GM21619 (cell line): ENCODE measurements at regions not wholly inside any gene's neighbourhood (a gene's known extent, or its start where the extent isn't known, plus 50 kb on each side); places are given as distances from the start of the nearest gene placed in this dataset.

Experiments used
- ATAC-seq: cut with Tn5 transposase; IDR thresholded peaks from one replicate; pipeline ENCODE4 v1.9.1; 2021; ENCODE audit not compliant: unreplicated experiment

DNA sequence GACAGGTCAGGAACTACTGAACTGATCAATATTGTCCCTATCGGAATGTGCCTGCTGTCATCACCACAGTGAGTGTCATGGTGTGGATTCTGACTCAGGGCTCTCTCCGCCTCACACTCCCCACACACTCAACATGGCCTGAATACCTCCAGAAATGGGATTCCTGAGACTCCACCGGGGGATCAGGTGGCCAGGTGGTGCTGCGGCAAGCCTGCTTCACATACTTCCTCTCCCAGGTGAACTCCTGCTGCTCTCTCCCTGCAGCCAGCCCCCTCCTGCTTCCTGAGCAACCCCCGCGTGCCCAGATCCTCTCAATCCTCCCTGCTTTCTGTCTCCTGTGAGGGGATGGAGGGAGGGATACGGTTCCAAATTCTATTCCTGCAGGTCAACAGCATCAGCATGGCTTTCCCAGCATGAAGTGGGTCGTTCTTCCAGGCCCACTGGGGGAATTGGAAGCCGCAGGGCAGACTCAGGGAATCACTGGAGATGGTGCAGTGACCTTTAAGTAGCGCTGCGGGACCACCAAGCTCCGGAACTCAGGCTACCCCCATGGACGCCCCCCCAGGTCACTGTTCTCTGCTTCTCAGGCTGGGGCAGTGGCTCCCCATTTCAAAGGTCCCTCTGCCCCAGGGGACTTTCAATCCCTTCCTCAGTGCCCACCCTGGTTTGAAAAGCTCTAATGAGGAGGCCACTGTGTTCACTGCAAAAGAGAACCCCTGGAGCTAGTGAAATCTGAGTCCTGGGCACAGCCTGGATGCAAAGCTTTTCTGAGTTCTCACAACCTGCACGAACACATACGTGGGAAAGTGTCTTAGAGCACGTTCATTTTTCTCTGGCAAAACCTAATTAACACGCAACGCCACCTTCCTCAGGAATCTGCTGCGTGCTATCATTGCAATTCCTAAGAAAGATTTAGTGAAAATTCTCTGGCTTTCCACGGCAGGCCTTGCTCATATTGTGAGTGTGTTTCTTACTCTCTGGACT lies 168.4 kb downstream of the ZFP36L2 start:
- no peak for ATAC-seq

DNA sequence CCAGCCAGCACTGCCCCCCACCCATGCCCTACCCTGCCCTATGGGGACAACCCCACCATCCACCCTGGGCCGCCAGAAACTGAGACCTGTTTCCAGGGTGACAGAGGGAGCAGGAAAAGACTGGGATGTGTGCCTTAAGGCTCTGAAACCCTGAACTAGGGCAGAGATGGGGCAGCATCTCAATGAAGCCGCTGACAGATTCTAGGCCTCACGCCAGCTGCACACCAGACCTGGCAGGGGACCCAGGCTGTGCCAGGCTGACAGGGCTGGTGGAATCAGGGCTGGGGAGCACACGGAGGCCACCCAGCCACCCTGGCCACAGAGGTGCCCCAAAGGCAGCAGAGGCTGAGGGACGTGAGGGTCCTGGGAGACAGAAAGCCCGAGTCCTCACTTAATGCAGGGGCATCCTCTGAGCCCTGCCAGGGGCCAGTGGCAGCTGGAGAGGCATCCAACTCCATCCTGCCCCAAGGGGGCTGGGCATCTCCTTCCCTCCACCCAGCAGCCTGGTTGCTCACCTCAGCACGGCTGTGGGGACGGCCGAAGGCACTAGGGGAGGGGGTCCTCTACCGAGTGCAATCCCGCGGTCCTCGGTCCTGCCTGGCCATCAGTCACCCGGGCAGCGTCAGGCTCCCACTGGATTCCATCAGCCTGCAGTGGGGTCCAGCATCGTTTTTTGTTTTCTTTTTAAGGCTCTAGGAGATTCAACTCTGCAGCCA lies 169.2 kb downstream of the ZFP36L2 start:
- ATAC-seq, result no peak

DNA sequence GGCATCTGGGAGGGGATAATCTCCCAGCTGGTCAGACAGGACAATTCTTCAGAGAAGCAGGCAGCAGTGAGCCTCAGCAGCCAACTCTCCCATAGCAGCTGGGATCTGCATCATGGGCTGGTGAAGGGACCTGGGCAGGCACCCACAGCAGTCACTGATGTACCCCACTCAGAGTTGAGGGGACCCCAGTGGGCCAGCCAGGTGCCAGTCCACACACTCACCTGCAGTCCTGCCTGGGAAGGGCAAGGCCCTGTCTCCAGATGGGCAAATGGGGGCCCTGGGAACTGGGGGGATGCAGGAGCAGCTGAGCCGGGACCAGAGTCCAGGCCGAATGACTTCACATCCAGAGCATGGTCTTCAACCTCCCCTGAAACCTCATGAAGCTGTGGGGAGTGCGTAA lies 170.4 kb downstream of the ZFP36L2 start:
- ATAC-seq, result no peak

DNA sequence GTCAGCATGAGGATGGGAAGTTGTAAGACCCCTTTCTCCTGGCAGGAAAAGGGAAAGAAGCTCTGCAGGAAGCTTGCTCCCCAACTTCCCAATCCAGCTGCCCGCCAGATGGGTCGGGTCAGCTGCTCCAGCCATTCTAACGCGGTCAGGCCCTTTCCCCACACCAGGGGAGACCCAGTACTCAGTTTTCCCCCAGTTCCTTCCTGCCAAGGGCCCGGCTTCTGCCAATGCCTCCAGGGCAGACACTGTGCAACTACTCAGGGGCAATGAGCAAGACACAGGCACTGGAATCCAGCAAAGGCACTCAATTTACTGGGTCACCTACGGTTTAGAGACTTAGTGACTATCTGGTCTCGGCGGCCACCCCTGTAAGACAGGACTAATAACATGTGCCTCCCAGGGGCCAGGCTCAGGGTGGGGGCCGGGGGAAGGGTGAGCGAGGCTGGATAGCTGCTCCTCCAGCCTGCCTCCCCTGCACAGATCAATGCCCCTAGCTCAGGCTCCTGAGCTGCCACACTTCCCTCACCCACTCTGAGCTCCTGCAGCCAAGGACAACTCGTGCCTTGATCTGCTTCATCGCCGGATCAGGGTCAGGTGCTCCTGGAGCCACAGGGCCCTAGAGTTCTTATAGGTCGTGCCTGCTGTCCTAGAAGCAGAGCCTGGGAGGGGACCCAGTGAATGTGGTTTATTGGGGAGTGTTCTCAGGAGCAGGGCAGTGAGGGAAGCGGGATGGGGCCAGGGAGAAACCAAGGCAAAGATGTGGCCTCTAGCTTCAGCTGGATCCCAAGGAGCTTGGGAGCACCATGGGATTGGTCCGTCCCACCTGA lies 171.1 kb downstream of the ZFP36L2 start:
- ATAC-seq, result no peak

DNA sequence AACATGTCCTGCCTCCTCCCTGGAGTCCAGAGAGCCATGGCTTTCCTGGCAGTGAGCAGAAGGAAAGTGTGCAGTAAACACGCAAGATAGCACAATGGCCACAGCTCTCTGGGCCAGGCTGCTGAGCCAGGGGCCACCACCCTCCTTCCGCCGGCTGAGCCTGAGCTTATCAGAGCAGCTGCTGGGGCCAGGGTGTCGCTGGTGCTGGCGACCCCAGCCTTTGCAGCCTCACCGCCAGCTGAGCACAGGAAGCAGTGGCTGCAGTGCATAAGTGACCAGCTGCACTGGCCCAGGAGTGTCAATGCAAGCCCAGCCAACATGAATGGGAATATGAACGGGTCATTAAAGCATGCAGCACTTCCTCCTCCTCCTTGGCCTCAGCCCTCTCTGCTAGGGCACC lies 172.0 kb downstream of the ZFP36L2 start:
- no peak for ATAC-seq

DNA sequence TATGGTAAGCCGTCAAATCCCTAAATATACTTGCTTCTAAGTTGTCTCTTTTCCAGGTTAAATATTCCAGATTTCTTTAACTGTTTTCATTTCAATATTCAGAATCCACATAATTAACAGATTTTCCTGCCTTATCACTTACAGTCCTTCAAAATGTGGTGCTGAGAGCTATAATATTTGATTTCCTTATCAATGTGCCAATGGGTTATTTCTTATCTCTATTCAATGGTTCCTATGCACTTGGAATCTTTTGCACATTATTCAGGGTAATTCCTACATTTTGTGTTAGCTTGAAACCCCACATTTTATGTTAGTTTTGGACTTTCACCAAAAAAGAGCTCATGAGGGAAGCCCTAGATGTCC lies 173.5 kb downstream of the ZFP36L2 start:
- ATAC-seq, result no peak

DNA sequence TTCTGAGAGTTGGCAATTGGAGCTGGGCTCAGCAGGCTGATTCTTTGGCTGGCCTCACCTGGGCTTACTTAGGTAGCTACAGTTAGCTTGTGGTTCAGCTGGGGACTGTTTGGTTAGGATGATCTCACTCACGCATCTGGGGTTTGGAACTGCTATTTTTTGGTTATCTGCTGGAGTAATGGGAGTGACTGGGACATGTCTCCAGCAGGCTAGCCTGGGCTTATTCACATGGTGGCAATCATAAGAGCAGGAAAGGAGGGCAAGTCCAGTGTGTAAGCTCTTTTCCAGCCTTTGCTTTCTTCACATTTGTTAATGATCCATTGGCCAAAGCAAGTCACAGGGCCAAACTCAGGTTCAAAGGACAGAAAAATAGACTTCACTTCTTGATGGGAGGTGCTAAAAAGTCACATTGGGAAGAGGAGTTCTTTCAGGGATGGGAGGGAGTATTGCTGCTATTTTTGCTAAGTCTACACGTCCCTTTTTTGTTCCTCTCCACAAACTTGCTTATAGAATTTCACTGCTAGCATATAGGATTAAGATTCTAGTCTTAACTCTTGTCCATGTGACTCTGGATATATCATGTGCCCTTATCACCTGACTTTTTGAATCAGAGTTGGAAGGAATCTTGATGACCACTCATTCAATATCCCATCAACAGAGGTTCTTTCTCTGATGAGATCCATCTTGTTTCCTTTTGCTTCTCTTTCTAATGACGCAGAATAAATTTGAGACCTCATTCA lies 174.0 kb downstream of the ZFP36L2 start:
- ATAC-seq, result no peak

DNA sequence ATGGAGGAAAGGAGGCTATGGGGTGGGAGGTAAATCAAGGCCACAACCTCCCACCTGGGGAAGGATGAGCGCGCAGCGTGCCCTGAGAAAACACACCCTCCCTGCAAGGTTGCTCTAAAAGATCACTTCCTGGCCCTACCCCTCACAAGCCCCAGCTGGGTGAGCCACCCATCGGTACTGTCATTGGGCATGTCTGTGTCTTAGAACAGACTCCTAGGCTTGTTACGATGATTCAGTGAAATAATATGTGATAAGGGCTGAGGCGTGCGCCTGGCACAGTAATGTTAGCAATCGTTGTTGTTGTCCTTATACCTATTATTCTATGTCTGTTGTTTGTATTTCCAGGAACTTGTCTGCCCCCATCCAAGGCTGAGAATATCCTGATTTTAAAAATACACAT lies 175.1 kb downstream of the ZFP36L2 start:
- no peak for ATAC-seq

DNA sequence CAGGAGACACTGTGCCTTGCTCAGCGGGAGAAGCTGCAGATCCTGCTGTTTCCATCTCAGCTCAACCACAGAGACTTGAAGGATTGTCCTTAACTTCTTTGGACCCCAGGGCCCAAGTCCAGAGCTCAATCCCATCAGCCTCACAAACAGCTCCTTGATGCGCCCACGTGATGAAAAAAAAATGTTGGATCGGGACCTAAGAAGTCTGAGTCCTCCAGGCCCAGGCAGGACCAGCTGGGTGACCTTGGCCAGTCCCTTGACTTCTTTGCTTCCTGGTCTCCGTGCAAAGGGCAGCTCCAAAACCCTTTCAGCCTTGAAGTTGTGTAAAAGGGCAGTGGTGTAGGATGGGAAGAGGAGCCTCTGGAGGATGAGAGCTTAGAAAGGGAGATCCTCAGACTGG lies 175.5 kb downstream of the ZFP36L2 start:
- no peak for ATAC-seq

DNA sequence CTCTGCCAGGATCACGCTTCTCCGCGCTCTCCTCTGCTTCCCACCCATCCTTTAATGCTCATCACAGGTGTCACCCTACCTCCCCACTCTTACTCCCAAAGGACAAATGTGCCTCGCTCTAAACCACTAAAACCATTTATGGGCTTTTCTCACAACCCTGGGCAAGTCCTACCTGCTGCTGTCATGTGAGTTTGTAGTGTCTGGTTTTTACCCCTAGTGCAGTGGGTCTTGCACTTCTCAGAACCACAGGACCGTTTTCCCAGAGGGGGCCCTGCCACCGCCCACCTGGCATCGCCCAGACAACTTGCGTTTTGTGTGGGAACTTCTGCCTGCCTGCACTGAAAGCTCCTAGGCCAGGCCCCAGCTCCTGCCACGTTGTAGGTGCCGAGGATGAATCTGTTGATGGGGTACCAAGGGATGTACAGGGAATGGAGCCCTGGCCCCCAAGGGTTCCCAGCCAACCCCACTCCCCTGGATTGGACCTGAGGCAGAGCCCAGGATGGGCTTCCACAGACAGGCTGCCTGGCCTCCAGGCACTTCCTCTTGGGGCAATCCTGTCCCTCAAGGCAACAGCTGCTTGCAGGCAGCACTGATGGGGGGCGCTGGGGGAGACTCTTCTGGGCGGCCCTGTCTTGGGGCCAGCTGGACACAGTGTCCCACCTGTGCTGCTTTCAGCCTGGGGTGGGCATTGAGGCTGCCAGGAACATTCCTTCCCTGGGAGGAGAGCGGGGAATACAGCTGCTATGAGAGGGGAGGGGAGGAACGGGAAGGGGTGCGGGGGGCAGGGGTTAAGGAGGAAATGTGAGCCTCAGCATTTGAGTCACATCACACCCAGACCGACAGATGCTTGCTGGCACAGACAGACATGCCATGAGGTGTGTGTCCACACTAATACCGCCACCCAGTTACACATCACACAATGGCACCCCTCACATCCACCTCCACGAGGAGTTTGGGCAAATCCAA lies 176.3 kb downstream of the ZFP36L2 start:
- no peak for ATAC-seq

DNA sequence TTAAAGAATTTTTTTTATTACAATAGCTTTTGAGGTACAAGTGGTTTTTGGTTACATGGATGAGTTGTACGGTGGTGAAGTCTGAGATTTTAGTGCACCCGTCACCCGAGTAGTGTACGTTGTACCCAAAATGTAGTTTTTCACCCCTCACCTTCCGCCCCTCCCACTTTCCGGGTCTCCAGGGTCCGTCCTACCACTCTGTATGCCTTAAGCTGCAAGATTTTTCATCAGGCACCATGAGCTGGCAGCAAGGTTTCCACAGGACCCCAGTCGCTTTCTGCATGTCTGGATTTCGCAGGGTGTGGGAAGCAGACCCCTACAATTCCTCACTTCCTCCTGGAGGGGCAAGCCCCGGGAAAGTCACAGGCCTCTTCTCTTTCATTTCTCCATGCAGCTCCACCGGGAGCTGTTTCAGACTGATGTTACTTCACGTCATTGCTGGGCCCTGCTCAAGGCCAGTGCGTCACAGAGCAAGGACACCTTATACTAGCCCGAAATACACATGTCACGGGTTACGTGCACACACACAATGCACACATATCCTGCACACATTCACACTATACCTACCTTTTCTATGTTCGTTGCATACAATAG lies 179.1 kb downstream of the ZFP36L2 start:
- no peak for ATAC-seq

DNA sequence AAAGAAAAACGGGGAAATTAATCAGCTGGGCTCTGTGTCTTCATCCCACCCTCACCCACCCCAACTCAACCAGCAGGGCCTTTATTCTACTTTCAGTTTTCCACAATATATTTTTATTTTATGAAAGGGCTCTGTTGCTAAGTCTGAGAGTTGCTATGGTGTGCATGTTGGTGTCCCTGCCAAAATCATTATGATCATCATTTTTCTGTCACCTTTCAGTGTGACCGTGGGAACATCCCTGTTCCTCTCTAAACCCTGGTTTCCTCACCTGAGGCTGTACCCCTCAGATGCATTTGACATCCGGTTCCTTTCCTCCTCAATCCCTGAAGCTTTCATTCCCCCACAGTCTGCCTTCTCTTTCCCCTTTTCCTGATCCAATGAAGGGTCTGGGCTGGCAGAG lies 180.5 kb downstream of the ZFP36L2 start:
- ATAC-seq, result no peak

DNA sequence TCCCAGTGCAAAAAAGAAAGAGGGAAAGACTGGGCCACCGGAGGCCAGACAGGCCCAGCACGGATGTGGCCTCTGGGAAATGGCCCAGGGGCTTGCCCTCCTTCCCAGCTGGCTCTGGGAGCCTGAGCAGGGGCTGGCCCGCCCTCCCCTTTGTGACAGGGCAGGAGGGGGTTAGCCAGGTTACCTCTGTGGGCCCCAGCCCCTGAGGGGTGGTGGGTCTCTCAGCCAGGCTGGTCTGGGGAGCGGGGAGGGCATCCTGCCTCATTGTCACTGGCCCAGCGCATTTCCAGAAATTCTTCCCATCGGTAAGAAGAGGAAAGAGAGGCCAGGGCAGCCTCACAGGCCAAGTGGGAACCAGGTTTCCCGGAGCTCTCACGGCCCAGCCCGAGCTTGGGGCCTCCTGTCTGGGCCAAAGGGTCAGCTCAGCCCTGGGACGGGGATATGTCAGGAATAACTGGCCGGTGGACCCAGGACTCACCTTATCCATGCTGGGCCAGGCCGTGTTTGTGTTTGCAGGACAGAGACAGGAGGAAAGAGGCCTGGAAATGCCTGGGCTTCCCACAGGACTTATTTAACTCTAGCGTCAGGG lies 182.2 kb downstream of the ZFP36L2 start:
- no peak for ATAC-seq

DNA sequence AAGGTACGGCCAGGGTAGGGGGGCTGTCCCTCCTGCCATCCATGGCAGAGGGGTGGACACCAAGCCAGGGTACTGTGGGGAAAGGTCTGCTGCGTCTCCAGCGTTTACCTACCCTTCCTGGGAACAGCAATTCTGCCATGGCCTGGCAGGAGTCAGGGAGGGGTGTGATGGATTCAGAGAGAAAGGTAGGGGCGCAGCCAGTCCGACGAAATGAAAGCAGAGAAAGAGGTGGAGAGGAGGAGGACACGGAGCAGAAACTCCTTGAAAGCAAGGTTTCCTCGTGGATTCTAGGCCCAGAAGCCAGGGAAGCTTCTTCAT lies 182.9 kb downstream of the ZFP36L2 start:
- ATAC-seq, result no peak

DNA sequence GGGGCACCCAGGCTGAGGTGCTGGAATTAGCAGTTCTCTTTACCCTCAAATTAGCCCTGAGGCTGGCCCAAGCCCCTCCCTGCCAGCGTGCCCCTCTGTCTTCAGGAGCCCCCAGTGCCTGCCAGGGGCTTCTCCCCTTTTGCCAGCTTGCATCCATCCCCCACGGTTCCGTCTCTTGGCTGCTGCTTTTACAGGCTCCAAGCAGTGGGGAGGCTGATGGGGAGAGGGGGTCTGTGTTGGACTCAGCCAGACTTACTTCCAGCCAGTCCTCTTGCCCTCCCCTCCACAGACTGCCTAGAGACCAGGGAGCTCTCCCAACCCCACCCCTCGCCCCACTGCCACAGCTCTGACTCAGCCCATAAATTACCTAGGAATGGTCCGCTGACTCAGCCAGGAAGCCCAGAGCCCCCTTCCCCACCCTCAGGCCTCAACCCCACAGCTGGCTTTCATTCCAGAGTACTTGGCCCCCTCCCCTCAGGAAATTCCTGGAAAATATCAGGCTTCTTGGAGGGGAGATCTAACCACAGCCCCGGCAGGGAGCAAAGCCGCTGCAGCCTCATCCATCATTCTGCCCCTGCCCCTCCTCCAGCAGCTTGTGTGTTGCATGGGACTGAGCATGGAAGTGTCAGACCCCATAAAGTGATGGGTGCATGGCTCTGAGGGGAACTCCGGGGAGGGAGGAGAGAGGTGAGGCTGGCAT lies 184.6 kb downstream of the ZFP36L2 start:
- no peak for ATAC-seq

DNA sequence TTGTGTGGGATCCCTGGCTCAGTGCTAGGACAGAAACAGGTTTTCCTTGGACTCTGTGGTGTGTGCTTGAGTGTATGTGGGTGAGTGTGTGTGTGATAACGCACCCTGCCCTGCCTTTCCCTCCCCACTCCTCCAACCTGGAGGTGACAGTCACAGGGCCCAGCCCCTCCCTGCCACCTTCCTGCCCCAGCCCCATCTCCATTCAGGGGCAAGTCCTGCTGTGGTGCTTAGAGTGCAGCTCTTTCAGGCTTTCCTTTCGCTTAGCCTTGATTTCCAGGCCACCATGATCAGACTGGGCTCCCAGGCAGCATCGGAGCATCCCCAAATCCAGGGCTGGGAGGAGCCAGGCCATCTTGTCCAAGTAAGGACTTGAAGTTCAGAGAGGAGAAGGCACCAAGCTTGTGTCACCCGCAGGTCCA lies 185.2 kb downstream of the ZFP36L2 start:
- ATAC-seq, result no peak

DNA sequence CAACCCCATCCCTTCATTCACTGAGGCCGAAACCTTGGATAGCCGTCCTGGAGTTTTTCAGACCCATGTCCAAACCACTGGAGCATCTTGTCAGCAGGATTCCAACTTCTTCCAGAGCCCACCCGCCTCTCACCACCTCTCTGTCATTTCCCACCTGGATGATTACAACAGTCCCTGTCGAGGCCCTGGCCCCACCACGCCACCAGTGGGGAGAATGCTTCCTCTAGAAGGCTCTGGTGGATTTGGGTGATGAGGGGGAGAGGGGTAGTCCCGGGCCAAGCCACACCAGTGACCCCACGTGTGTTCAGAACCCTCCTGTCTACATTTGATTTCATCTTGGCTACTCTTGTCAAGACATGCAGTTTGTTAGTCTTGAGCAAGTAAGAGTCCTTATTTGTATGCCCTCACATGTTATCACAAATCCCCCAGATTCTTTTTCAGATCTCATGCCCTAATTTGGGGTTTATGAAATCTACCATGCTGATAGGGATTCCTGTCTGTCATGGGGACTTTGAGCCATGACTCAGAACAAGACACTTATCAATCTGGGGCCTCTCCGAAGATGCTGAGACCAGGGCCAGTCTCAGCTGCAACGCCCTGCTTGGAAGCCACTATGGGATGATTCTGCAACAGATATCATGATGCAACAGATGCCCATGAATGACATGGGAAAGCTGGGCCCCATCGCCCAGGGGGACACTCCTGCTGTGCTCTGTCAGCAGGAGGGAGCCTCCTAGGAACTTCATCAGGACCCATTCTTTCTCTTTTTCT lies 186.1 kb downstream of the ZFP36L2 start:
- ATAC-seq, result no peak
